ENCODE measurements at regions not wholly inside any gene's neighbourhood (a gene's known extent, or its start where the extent isn't known, plus 50 kb on each side); places are given as distances from the start of the nearest gene placed in this dataset.

DNA sequence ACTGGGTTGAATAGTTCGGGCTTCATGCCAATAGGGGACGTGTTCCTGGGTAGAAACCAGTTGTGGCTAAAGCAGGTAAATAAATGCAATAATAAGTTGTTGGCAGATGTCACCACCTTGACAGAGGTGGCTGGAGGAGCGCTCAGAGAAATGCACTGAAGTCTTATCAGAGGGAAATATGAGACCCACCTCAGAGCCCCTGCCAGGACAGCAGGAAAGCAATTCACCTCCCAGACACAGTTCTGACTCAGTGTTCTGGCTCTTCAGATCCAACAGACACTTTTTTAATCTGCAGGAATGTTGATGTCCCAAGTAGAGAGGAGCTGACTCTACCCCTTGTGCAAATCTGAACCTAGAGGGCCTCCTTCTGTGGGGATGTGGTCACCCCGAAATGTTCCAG is 687.1 kb upstream of the FBXO33 start:
- no peak for TF ChIP-seq POLR2AphosphoS5 (IDR thresholded peaks at IDR 0.05; ENCODE audit: insufficient read depth in 1 of 2, low read depth in 1 of 2)
- no peak for TF ChIP-seq POLR2A (IDR thresholded peaks at IDR 0.05)
- TF ChIP-seq CTCF (IDR thresholded peaks at IDR 0.05): no peak
